ENCODE measurements at regions not wholly inside any gene's neighbourhood (a gene's known extent, or its start where the extent isn't known, plus 50 kb on each side); places are given as distances from the start of the nearest gene placed in this dataset.
A peak's percentile ranks its signal among the peaks of the same experiment; 100 is the strongest.

GRCh38 chr5:93313672-93314071, 267.3 kb downstream of the NR2F1-AS1 start:
- DNase-seq = no peak

- DNase-seq = no peak
Measured at GRCh38 chr5:93311881-93312280, 269.1 kb downstream of the NR2F1-AS1 start.

GRCh38 chr5:93307557-93307956, 273.5 kb downstream of the NR2F1-AS1 start:
- DNase-seq = no peak

GRCh38 chr5:93305984-93306383, 275.0 kb downstream of the NR2F1-AS1 start:
- DNase-seq = peak; percentile 26

GRCh38 chr5:93304456-93305250, 276.4 kb downstream of the NR2F1-AS1 start:
- DNase-seq = no peak

GRCh38 chr5:93303291-93303691, 277.7 kb downstream of the NR2F1-AS1 start:
- DNase-seq = no peak

- DNase-seq = no peak
Measured at GRCh38 chr5:93302711-93303110, 278.3 kb downstream of the NR2F1-AS1 start.

GRCh38 chr5:93300945-93301344, 280.1 kb downstream of the NR2F1-AS1 start:
- no peak for DNase-seq

- DNase-seq = no peak
Measured at GRCh38 chr5:93300309-93300923, 280.6 kb downstream of the NR2F1-AS1 start.

GRCh38 chr5:93299681-93300308, 281.2 kb downstream of the NR2F1-AS1 start:
- DNase-seq = no peak

- DNase-seq = no peak
Measured at GRCh38 chr5:93297116-93297515, 283.9 kb downstream of the NR2F1-AS1 start.

- DNase-seq = no peak
Measured at GRCh38 chr5:93296338-93296737, 284.7 kb downstream of the NR2F1-AS1 start.

GRCh38 chr5:93294996-93295395, 286.0 kb downstream of the NR2F1-AS1 start:
- DNase-seq = no peak

GRCh38 chr5:93294199-93294598, 286.8 kb downstream of the NR2F1-AS1 start:
- no peak for DNase-seq

- no peak for DNase-seq
Measured at GRCh38 chr5:93289942-93290341, 291.1 kb downstream of the NR2F1-AS1 start.

- DNase-seq = no peak
Measured at GRCh38 chr5:93285461-93285860, 295.6 kb downstream of the NR2F1-AS1 start.

GRCh38 chr5:93281980-93282772, 298.8 kb downstream of the NR2F1-AS1 start:
- DNase-seq = no peak

GRCh38 chr5:93280518-93280917, 300.5 kb downstream of the NR2F1-AS1 start:
- DNase-seq = no peak

GRCh38 chr5:93279296-93279963, 301.6 kb downstream of the NR2F1-AS1 start:
- no peak for DNase-seq

- no peak for DNase-seq
Measured at GRCh38 chr5:93278896-93279295, 302.1 kb downstream of the NR2F1-AS1 start.

GRCh38 chr5:93277051-93277450, 304.0 kb downstream of the NR2F1-AS1 start:
- no peak for DNase-seq

GRCh38 chr5:93275376-93275775, 305.6 kb downstream of the NR2F1-AS1 start:
- no peak for DNase-seq

- no peak for DNase-seq
Measured at GRCh38 chr5:93274291-93274690, 306.7 kb downstream of the NR2F1-AS1 start.

Data from right hindlimb (tissue), 1 donor.